A172 (cell line): ENCODE measurements at regions not wholly inside any gene's neighbourhood (a gene's known extent, or its start where the extent isn't known, plus 50 kb on each side); places are given as distances from the start of the nearest gene placed in this dataset.
A peak's percentile ranks its signal among the peaks of the same experiment; 100 is the strongest.
"Not testable (repeated sequence)": the region's sequence is repeated elsewhere in the genome, so short reads cannot be mapped to it uniquely, and the experiment has no call there.

Experiments used
- DNase-seq: peaks from one replicate; pipeline ENCODE4 v3.0.0-alpha.2; 2015; ENCODE audit warnings: low spot score

GRCh38 chr7:66413379-66414114 is 208.4 kb downstream of the TPST1 start:
- peak; percentile 39 for DNase-seq

GRCh38 chr7:66415659-66416265 is 210.6 kb downstream of the TPST1 start:
- peak; percentile 13 for DNase-seq

- DNase-seq, result no peak
Measured at GRCh38 chr7:66418537-66418936, 210.1 kb upstream of the KCTD7 start.

- no peak for DNase-seq
Measured at GRCh38 chr7:66419210-66419609, 209.5 kb upstream of the KCTD7 start.

- DNase-seq, result no peak
Measured at GRCh38 chr7:66421830-66422475, 206.7 kb upstream of the KCTD7 start.

- DNase-seq, result no peak
Measured at GRCh38 chr7:66423729-66424128, 205.0 kb upstream of the KCTD7 start.

- no peak for DNase-seq
Measured at GRCh38 chr7:66426332-66426731, 202.3 kb upstream of the KCTD7 start.

- DNase-seq, result no peak
Measured at GRCh38 chr7:66426996-66427395, 201.7 kb upstream of the KCTD7 start.

- DNase-seq, result no peak
Measured at GRCh38 chr7:66427956-66428355, 200.7 kb upstream of the KCTD7 start.

GRCh38 chr7:66429498-66430163 is 199.1 kb upstream of the KCTD7 start:
- DNase-seq, result no peak

GRCh38 chr7:66430164-66430545 is 198.5 kb upstream of the KCTD7 start:
- DNase-seq, result no peak

GRCh38 chr7:66438703-66439405 is 189.8 kb upstream of the KCTD7 start:
- not testable (repeated sequence) for DNase-seq

- no peak for DNase-seq
Measured at GRCh38 chr7:66442385-66442784, 186.3 kb upstream of the KCTD7 start.

GRCh38 chr7:66443946-66444345 is 184.7 kb upstream of the KCTD7 start:
- DNase-seq, result no peak

- DNase-seq, result not testable (repeated sequence)
Measured at GRCh38 chr7:66447007-66447406, 181.7 kb upstream of the KCTD7 start.

- DNase-seq, result not testable (repeated sequence)
Measured at GRCh38 chr7:66450814-66451213, 177.9 kb upstream of the KCTD7 start.

- DNase-seq, result not testable (repeated sequence)
Measured at GRCh38 chr7:66451713-66452112, 177.0 kb upstream of the KCTD7 start.

GRCh38 chr7:66452165-66452564 is 176.5 kb upstream of the KCTD7 start:
- DNase-seq, result no peak

GRCh38 chr7:66453340-66453739 is 175.3 kb upstream of the KCTD7 start:
- DNase-seq, result no peak

GRCh38 chr7:66454600-66455225 is 174.0 kb upstream of the KCTD7 start:
- no peak for DNase-seq

GRCh38 chr7:66455432-66455831 is 173.2 kb upstream of the KCTD7 start:
- DNase-seq, result not testable (repeated sequence)
